BLaER1 treated with 17β-estradiol and CSF1 and Interleukin-3, amounts not matched to agents 10 nM and 100 nM (cell line): ENCODE measurements at regions not wholly inside any gene's neighbourhood (a gene's known extent, or its start where the extent isn't known, plus 50 kb on each side); places are given as distances from the start of the nearest gene placed in this dataset.
A peak's percentile ranks its signal among the peaks of the same experiment; 100 is the strongest.
"Not testable (repeated sequence)": the region's sequence is repeated elsewhere in the genome, so short reads cannot be mapped to it uniquely, and the experiment has no call there.

Experiments used
- H3K27ac ChIP-seq, 11 experiments: shearing (Covaris generic); formaldehyde crosslinking; 2 replicates each; pipeline ENCODE4 v1.8.1; 2022
- H3K27me3 ChIP-seq, 11 experiments: shearing (Covaris generic); formaldehyde crosslinking; 2 replicates each; pipeline ENCODE4 v1.8.1; 2022
- H3K36me3 ChIP-seq, 11 experiments: shearing (Covaris generic); formaldehyde crosslinking; 2 replicates each; pipeline ENCODE4 v1.8.1; 2022
- H3K4me1 ChIP-seq, 10 experiments: shearing (Covaris generic); formaldehyde crosslinking; 2 replicates each; pipeline ENCODE4 v1.8.1; 2022
- H3K4me2 ChIP-seq, 11 experiments: shearing (Covaris generic); formaldehyde crosslinking; 2 replicates each; pipeline ENCODE4 v1.8.1; 2022
- H3K4me3 ChIP-seq, 10 experiments: shearing (Covaris generic); formaldehyde crosslinking; 2 replicates each; pipeline ENCODE4 v1.8.1; 2022
- H3K9ac ChIP-seq, 11 experiments: shearing (Covaris generic); formaldehyde crosslinking; 2 replicates each; pipeline ENCODE4 v1.8.1; 2022
- H3K9me3 ChIP-seq, 11 experiments: shearing (Covaris generic); formaldehyde crosslinking; replicated peaks in 1 of 11; 2 replicates each; pipeline ENCODE4 v1.8.1; 2022
- H4K20me1 ChIP-seq, 11 experiments: shearing (Covaris generic); formaldehyde crosslinking; 2 replicates each; pipeline ENCODE4 v1.8.1; 2022
- Cebpa-rat ChIP-seq, 11 experiments: shearing (Covaris generic); IDR thresholded peaks; 2 replicates each; pipeline ENCODE4 v1.8.1; 2022

- no peaks in the 10 kb centered on the region for H3K27me3 ChIP-seq
Observed at GRCh38 chr9:85487872-85488271, 253.9 kb downstream of the AGTPBP1 start.

GRCh38 chr9:85484235-85484634 is 257.5 kb downstream of the AGTPBP1 start:
- no peak overlapping the region for H3K4me3 ChIP-seq
- H3K9ac ChIP-seq = no peak overlapping the region
- no peaks in the 10 kb centered on the region for H4K20me1 ChIP-seq
- no peaks in the 10 kb centered on the region for H3K27me3 ChIP-seq
- no peak overlapping the region for H3K4me2 ChIP-seq
- no peak overlapping the region for H3K27ac ChIP-seq
- no peaks in the 10 kb centered on the region for H3K36me3 ChIP-seq
- no peaks in the 10 kb centered on the region for H3K9me3 ChIP-seq
- peaks cover 0 to 10% (median under 1%) of the 10 kb centered on the region in 10 experiments; a peak in 7 of 20 replicates for H3K4me1 ChIP-seq
- TF ChIP-seq Cebpa-rat (IDR thresholded peaks at IDR 0.05) = no peak

More at GRCh38 chr9:85487872-85488271, 253.9 kb downstream of the AGTPBP1 start:
- Histone ChIP-seq H3K4me2 (no peak overlapping the region), H4K20me1 (no peaks in the 10 kb centered on the region), H3K36me3 (no peaks in the 10 kb centered on the region), H3K9me3 (no peaks in the 10 kb centered on the region), H3K4me1 (no peaks in the 10 kb centered on the region), H3K9ac (no peak overlapping the region), H3K4me3 (no peak overlapping the region), H3K27ac (no peak overlapping the region)
- no peak for TF ChIP-seq Cebpa-rat (IDR thresholded peaks at IDR 0.05)

GRCh38 chr9:85483208-85483607 is 258.5 kb downstream of the AGTPBP1 start:
- H4K20me1 ChIP-seq = no peaks in the 10 kb centered on the region
- no peaks in the 10 kb centered on the region for H3K9me3 ChIP-seq
- H3K4me1 ChIP-seq = peaks cover 0 to 21% (median 3%) of the 10 kb centered on the region in 10 experiments; a peak in 8 of 20 replicates
- no peaks in the 10 kb centered on the region for H3K27me3 ChIP-seq
- no peak overlapping the region for H3K4me3 ChIP-seq
- H3K9ac ChIP-seq = no peak overlapping the region
- H3K4me2 ChIP-seq = no peak overlapping the region
- TF ChIP-seq Cebpa-rat (IDR thresholded peaks at IDR 0.05) = no peak
- H3K36me3 ChIP-seq = no peaks in the 10 kb centered on the region
- H3K27ac ChIP-seq = no peak overlapping the region

DNA sequence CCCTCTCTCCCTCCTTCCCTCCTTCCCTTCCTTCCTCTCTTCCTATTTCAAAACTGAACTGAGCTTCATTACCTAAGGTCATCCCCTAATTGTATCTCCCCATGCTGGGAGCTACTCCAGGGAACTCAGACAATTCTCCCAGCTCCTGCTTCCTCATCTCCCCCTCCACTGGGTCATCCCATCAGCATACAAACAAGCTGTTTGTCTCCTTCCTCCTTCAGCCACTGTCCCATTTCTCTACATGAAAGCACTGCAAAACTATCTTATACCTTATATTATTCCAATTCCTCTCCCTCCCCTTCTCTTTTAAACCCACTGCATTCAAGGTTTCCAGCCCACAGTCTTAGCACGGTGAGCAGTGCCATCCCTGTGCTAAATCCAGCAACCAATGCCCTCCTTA is 262.4 kb downstream of the AGTPBP1 start:
- no peak for TF ChIP-seq Cebpa-rat (IDR thresholded peaks at IDR 0.05)
- Histone ChIP-seq H3K27ac (peak overlapping the region in 3 of 11 experiments; percentile 1 to 48 (median 18); a peak in 4 of 22 replicates), H3K36me3 (no peaks in the 10 kb centered on the region; a peak in 1 of 22 replicates), H3K4me2 (peak overlapping the region in 3 of 11 experiments; percentile 38 to 79 (median 57); a peak in 6 of 22 replicates), H3K9me3 (peaks cover 14 to 23% (median 20%) of the 10 kb centered on the region in 11 experiments), H3K4me1 (peaks cover 0 to 24% (median 3%) of the 10 kb centered on the region in 10 experiments; a peak in 8 of 20 replicates), H3K4me3 (no peak overlapping the region), H3K9ac (no peak overlapping the region), H3K27me3 (no peaks in the 10 kb centered on the region), H4K20me1 (no peaks in the 10 kb centered on the region)

DNA sequence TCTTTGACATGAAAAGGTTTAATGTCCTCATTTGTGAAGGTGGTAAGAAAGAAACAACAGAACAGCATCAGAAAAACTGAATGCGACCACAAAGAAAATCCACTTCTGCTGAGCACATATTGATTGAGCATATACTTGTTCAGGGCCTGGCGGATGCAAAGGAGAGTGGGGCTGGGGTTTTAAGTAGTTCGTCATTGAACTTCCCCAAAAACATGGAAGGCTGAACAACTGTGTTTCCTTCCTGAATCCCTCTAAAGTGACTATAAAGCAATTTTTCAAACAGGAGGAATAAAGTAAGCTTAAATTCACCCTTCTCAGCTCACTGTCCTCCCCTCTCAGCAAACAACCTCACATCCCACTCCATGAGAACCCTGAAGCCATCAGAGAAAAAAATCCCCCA is 262.9 kb downstream of the AGTPBP1 start:
- no peak for TF ChIP-seq Cebpa-rat (IDR thresholded peaks at IDR 0.05)
- H3K27ac ChIP-seq = peak overlapping the region in 2 of 11 experiments; percentile 18 to 48; a peak in 4 of 22 replicates
- H3K9me3 ChIP-seq = peaks cover 18 to 28% (median 24%) of the 10 kb centered on the region in 11 experiments
- no peaks in the 10 kb centered on the region for H3K27me3 ChIP-seq
- peak overlapping the region in 3 of 11 experiments; percentile 38 to 79 (median 57); a peak in 6 of 22 replicates for H3K4me2 ChIP-seq
- no peak overlapping the region for H3K9ac ChIP-seq
- no peaks in the 10 kb centered on the region; a peak in 1 of 22 replicates for H3K36me3 ChIP-seq
- H3K4me3 ChIP-seq = no peak overlapping the region
- H3K4me1 ChIP-seq = peaks cover 0 to 24% (median 3%) of the 10 kb centered on the region in 10 experiments; a peak in 8 of 20 replicates
- H4K20me1 ChIP-seq = no peaks in the 10 kb centered on the region

- H3K9me3 ChIP-seq = peaks cover 18 to 30% (median 24%) of the 10 kb centered on the region in 11 experiments
- not testable (repeated sequence) for H3K9ac ChIP-seq, H3K27ac ChIP-seq, H3K4me2 ChIP-seq, H3K27me3 ChIP-seq, H4K20me1 ChIP-seq, H3K36me3 ChIP-seq
- peaks cover 0 to 20% (median 3%) of the 10 kb centered on the region in 10 experiments; a peak in 8 of 20 replicates for H3K4me1 ChIP-seq
- H3K4me3 ChIP-seq = peak overlapping the region in 2 of 10 experiments; percentile 9 to 17; a peak in 1 of 20 replicates
Observed at GRCh38 chr9:85474896-85475295, 266.9 kb downstream of the AGTPBP1 start.

DNA sequence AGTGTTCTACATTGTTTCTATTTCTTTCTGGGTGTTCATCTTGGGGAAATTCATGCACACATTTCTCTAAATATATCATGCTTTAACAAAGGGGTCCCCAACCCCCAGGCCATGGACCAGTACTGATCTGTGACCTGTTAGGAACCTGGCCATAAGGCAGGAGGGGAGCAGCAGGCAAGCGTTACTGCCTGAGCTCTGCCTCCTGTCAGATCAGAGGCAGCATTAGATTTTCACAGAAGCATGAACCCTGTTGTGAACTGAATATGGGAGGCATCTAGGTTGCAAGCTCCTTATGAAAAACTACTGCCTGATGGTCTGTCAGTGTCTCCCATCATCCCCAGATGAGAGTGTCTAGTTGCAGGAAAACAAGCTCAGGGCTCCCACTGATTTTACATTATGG is 270.0 kb downstream of the AGTPBP1 start:
- Histone ChIP-seq H3K9ac (no peak overlapping the region), H3K27ac (no peak overlapping the region), H3K9me3 (peaks cover 18 to 30% (median 24%) of the 10 kb centered on the region in 11 experiments), H3K4me1 (no peaks in the 10 kb centered on the region), H3K4me3 (no peak overlapping the region), H3K27me3 (no peaks in the 10 kb centered on the region), H3K4me2 (no peak overlapping the region), H4K20me1 (no peaks in the 10 kb centered on the region), H3K36me3 (no peaks in the 10 kb centered on the region; a peak in 1 of 22 replicates)
- no peak for TF ChIP-seq Cebpa-rat (IDR thresholded peaks at IDR 0.05)

DNA sequence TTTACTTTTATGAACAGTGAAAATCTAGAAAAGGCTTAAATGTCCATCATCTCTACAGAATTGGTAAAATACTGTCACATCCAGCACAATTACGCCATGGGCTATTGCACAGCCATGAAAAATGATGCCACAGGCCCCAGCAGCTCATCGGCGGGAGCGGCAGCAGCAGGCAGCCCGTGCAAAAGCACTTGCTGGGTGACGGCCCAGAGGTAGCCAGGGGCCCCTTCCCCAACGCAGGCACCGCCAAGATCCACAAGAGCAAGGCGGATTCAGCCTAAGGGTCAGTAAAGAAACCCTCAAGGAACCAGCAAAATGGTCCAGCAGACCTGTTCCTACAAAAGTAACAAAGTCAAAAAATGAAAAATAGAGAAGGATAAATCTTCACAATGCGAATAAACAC is 272.7 kb downstream of the AGTPBP1 start:
- no peak overlapping the region for H3K4me3 ChIP-seq
- no peak overlapping the region for H3K9ac ChIP-seq
- no peaks in the 10 kb centered on the region for H3K36me3 ChIP-seq
- no peak overlapping the region for H3K4me2 ChIP-seq
- H3K4me1 ChIP-seq = no peaks in the 10 kb centered on the region
- H3K27ac ChIP-seq = no peak overlapping the region
- no peaks in the 10 kb centered on the region for H3K27me3 ChIP-seq
- no peaks in the 10 kb centered on the region for H4K20me1 ChIP-seq
- TF ChIP-seq Cebpa-rat (IDR thresholded peaks at IDR 0.05) = no peak
- peaks cover 0 to 6% (median 2%) of the 10 kb centered on the region in 11 experiments; a peak in 18 of 22 replicates for H3K9me3 ChIP-seq

- no peaks in the 10 kb centered on the region for H3K27me3 ChIP-seq
- H3K4me1 ChIP-seq = no peaks in the 10 kb centered on the region
Observed at GRCh38 chr9:85466834-85467233, 274.9 kb downstream of the AGTPBP1 start.

GRCh38 chr9:85458114-85458864 is 283.5 kb downstream of the AGTPBP1 start:
- not testable (repeated sequence) for H3K27ac ChIP-seq, H3K4me3 ChIP-seq, H3K9ac ChIP-seq, H4K20me1 ChIP-seq, H3K4me1 ChIP-seq, H3K27me3 ChIP-seq, H3K36me3 ChIP-seq, H3K4me2 ChIP-seq, H3K9me3 ChIP-seq

More at GRCh38 chr9:85466834-85467233, 274.9 kb downstream of the AGTPBP1 start:
- H3K9me3 ChIP-seq = no peaks in the 10 kb centered on the region; a peak in 1 of 22 replicates
- no peak overlapping the region for H3K4me2 ChIP-seq
- no peak overlapping the region for H3K9ac ChIP-seq
- H4K20me1 ChIP-seq = no peaks in the 10 kb centered on the region
- H3K36me3 ChIP-seq = no peaks in the 10 kb centered on the region
- TF ChIP-seq Cebpa-rat (IDR thresholded peaks at IDR 0.05) = no peak
- no peak overlapping the region for H3K27ac ChIP-seq
- H3K4me3 ChIP-seq = no peak overlapping the region
